ENCODE measurements at regions not wholly inside any gene's neighbourhood (a gene's known extent, or its start where the extent isn't known, plus 50 kb on each side); places are given as distances from the start of the nearest gene placed in this dataset.
A peak's percentile ranks its signal among the peaks of the same experiment; 100 is the strongest.

DNA sequence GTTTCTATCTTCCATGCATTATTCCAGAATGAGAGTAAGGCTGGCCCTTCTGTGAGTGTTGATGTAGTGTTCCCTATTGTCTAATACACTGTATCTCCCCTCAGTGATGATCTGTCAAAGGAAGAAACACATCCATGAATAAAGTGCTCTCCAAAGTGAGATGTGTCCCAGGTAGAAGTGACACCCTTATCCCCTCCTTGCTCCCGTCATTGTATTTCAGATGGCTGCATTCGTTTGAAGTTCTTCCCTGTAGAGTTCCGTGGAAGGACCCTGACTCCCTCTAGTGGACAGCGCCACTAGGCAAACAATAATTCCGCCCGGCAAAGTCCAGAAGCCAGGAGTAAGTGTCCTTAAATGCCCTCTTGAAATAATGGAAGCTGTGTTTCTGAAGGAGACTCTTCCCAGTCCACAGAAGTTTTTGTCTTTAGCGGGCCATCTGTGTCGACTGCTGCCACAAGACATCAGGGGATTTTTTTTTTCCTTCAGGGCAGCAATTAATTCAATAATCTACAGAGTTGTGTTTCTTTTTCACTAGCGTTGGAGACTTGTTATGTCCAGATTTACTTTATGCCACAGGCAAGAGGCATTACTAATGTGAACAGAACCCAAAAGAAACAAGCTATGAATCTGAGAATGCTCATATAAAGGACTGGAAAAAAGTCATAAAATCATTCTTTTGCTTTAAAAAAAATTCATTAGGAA, 64.6 kb downstream of the THNSL1 start:
- TF ChIP-seq, protein P1, sequence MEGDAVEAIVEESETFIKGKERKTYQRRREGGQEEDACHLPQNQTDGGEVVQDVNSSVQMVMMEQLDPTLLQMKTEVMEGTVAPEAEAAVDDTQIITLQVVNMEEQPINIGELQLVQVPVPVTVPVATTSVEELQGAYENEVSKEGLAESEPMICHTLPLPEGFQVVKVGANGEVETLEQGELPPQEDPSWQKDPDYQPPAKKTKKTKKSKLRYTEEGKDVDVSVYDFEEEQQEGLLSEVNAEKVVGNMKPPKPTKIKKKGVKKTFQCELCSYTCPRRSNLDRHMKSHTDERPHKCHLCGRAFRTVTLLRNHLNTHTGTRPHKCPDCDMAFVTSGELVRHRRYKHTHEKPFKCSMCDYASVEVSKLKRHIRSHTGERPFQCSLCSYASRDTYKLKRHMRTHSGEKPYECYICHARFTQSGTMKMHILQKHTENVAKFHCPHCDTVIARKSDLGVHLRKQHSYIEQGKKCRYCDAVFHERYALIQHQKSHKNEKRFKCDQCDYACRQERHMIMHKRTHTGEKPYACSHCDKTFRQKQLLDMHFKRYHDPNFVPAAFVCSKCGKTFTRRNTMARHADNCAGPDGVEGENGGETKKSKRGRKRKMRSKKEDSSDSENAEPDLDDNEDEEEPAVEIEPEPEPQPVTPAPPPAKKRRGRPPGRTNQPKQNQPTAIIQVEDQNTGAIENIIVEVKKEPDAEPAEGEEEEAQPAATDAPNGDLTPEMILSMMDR (IDR thresholded peaks at IDR 0.05), result peak; percentile 82
- no peaks in the 10 kb centered on the region for H3K36me3 Mint-ChIP-seq
- peak; percentile 15 to 42 (median 23) for DNase-seq
- Histone ChIP-seq H3K4me3 (replicated peaks in 1 of 3; ENCODE audit: low read depth in 2 of 3, low read length in 3 of 3) (no peak overlapping the region), H2AFZ (ENCODE audit: insufficient read depth, low read depth, low read length, poor library complexity, severe bottlenecking) (no peak overlapping the region), H3K79me2 (ENCODE audit: insufficient read depth, low read length) (no peaks in the 10 kb centered on the region), H3K9ac (ENCODE audit: insufficient read depth, low read length, poor library complexity, severe bottlenecking) (no peak overlapping the region), H4K20me1 (ENCODE audit: insufficient read depth, low read length) (no peaks in the 10 kb centered on the region), H3K27me3 (ENCODE audit: control insufficient read depth in 2 of 2, insufficient read depth in 2 of 2, low read length in 2 of 2) (no peaks in the 10 kb centered on the region), H3K36me3 (replicated peaks in 1 of 2; ENCODE audit: control insufficient read depth in 1 of 2, insufficient read depth in 2 of 2, low read length in 2 of 2) (no peaks in the 10 kb centered on the region), H3K9me3 (replicated peaks in 1 of 2; ENCODE audit: control insufficient read depth in 1 of 2, insufficient read depth in 1 of 2, low read length in 2 of 2) (no peaks in the 10 kb centered on the region), H3K4me2 (replicated peaks; ENCODE audit: extremely low read depth, low read length, poor library complexity, severe bottlenecking) (no peak overlapping the region), H3K27ac (ENCODE audit: low read depth in 1 of 2, low read length in 2 of 2) (no peak overlapping the region), H3K4me1 (ENCODE audit: control insufficient read depth in 1 of 2, insufficient read depth in 2 of 2, low read length in 2 of 2) (no peaks in the 10 kb centered on the region)
- H3K4me3 Mint-ChIP-seq, result no peak overlapping the region
- no peaks in the 10 kb centered on the region for H3K9me3 Mint-ChIP-seq
- peaks cover 1% of the 10 kb centered on the region for H3K4me1 Mint-ChIP-seq
- 21% methylated on average over 5 of the region's 9 CpGs for WGBS (ENCODE audit: insufficient coverage)
- peaks cover 0 to 4% (median 2%) of the 10 kb centered on the region in 3 donors for H3K27me3 Mint-ChIP-seq (ENCODE audit: low read depth in 3 of 3)
- no peak overlapping the region for H3K27ac Mint-ChIP-seq
- intact Hi-C loops (cut with micrococcal nuclease), result loop anchor here (5.0 kb wide), 1 partner anchor 439 kb away; no protein-coding TSS in a partner anchor

DNA sequence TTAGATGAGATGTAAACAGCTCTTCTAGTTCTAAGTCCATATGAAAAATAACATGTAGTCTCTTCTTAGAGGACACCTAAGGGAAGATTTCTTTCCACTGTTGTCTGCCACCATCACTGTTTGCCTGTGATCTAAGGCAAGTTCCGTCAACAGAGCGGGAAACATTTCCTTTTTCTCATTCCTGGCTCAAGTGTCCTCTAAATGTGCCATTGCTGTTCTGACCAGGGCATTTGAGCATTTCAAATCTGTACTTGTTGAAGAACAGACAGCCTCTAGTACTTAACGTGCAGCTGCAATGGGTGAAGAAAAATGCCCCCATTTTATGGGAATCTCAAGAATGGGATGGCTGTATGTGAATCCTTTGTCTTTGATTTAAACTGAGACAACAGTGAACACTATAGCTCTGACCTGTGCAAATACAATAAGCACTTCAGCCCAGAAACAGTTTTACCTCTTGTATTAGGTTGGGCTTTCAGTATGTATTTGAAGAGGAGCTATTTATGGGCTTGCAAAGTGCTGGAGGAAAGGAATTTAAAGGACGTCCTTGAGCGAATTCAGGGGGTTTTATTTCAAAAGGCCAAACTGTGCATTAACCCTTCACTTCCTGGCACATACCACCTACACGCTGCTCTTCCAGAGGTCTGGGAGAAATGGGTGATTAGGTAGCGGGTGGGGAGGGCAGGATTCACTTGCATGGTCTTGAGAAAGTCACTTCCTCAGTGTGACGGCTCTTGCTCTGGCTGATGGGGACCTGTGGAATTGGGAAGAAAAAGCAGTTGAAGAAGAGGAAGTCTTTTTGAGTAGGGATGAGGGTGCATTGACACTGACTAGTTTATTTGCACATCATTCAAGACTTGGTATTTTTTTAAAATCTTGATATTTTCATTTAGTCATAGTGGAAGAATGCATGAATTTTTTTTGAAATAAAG, 66.1 kb downstream of the THNSL1 start:
- Histone ChIP-seq H3K4me3 (replicated peaks in 1 of 3; ENCODE audit: low read depth in 2 of 3, low read length in 3 of 3) (no peak overlapping the region), H3K79me2 (ENCODE audit: insufficient read depth, low read length) (no peaks in the 10 kb centered on the region), H3K4me2 (replicated peaks; ENCODE audit: extremely low read depth, low read length, poor library complexity, severe bottlenecking) (no peak overlapping the region), H3K9ac (ENCODE audit: insufficient read depth, low read length, poor library complexity, severe bottlenecking) (no peak overlapping the region), H3K27ac (ENCODE audit: low read depth in 1 of 2, low read length in 2 of 2) (no peak overlapping the region), H4K20me1 (ENCODE audit: insufficient read depth, low read length) (no peaks in the 10 kb centered on the region), H3K9me3 (replicated peaks in 1 of 2; ENCODE audit: control insufficient read depth in 1 of 2, insufficient read depth in 1 of 2, low read length in 2 of 2) (no peaks in the 10 kb centered on the region), H3K36me3 (replicated peaks in 1 of 2; ENCODE audit: control insufficient read depth in 1 of 2, insufficient read depth in 2 of 2, low read length in 2 of 2) (no peaks in the 10 kb centered on the region), H3K4me1 (ENCODE audit: control insufficient read depth in 1 of 2, insufficient read depth in 2 of 2, low read length in 2 of 2) (no peaks in the 10 kb centered on the region), H2AFZ (ENCODE audit: insufficient read depth, low read depth, low read length, poor library complexity, severe bottlenecking) (no peak overlapping the region), H3K27me3 (ENCODE audit: control insufficient read depth in 2 of 2, insufficient read depth in 2 of 2, low read length in 2 of 2) (no peaks in the 10 kb centered on the region)
- Mint-ChIP-seq H3K36me3 (no peaks in the 10 kb centered on the region), H3K27ac (peak overlapping the region in 1 of 7 donors; percentile 66), H3K9me3 (no peaks in the 10 kb centered on the region), H3K4me1 (peaks cover 1% of the 10 kb centered on the region), H3K4me3 (no peak overlapping the region), H3K27me3 (ENCODE audit: low read depth in 3 of 3) (peaks cover 0 to 7% (median 0%) of the 10 kb centered on the region in 3 donors)
- intact Hi-C loops (cut with micrococcal nuclease), result loop anchor here (5.0 kb wide), 1 partner anchor 440 kb away; no protein-coding TSS in a partner anchor
- 44% methylated on average over 4 of the region's 8 CpGs for WGBS (ENCODE audit: insufficient coverage)
- TF ChIP-seq, protein P1 (IDR thresholded peaks at IDR 0.05), result no peak
- no peak for DNase-seq
